IMR-90 (cell line): ENCODE measurements at regions not wholly inside any gene's neighbourhood (a gene's known extent, or its start where the extent isn't known, plus 50 kb on each side); places are given as distances from the start of the nearest gene placed in this dataset.

Source experiments
- CEBPB ChIP-seq: IDR thresholded peaks from 2 replicates; pipeline ENCODE4 v1.6.1; 2012; ENCODE audit warnings: low read depth, low read length, improper control_type of control experiment
- CHD1 ChIP-seq: IDR thresholded peaks from 2 replicates; pipeline ENCODE4 v1.6.1; 2012; ENCODE audit warnings: low read depth, low read length, improper control_type of control experiment
- CTCF ChIP-seq: conservative IDR thresholded peaks from 2 replicates; pipeline ENCODE4 v1.5.1; 2012; ENCODE audit warnings: mild to moderate bottlenecking, low read depth, low read length, improper control_type of control experiment
- ELK1 ChIP-seq: fragments of 150-350 bp; IDR thresholded peaks from 2 replicates; pipeline ENCODE4 v1.6.1; 2016; ENCODE audit warnings: low read depth, mild to moderate bottlenecking, low read length, moderate library complexity, borderline replicate concordance
- FOS ChIP-seq: fragments of 150-350 bp; IDR thresholded peaks from 2 replicates; pipeline ENCODE4 v1.6.1; 2016; ENCODE audit warnings: low read depth, low read length
- MAZ ChIP-seq: IDR thresholded peaks from 2 replicates; pipeline ENCODE4 v1.6.1; 2012; ENCODE audit warnings: low read depth, mild to moderate bottlenecking, low read length, improper control_type of control experiment, moderate library complexity, borderline replicate concordance
- MXI1 ChIP-seq: IDR thresholded peaks from 2 replicates; pipeline ENCODE4 v1.6.1; 2012; ENCODE audit warnings: low read depth, mild to moderate bottlenecking, low read length, moderate library complexity, borderline replicate concordance
- NFE2L2 ChIP-seq: fragments of 150-350 bp; IDR thresholded peaks from 2 replicates; pipeline ENCODE4 v1.6.1; 2016; ENCODE audit warnings: low read depth, mild to moderate bottlenecking, low read length
- POLR2A ChIP-seq: IDR thresholded peaks from 2 replicates; pipeline ENCODE4 v1.6.1; 2012; ENCODE audit warnings: mild to moderate bottlenecking, low read depth, low read length
- RAD21 ChIP-seq: IDR thresholded peaks from 2 replicates; pipeline ENCODE4 v1.6.1; 2012; ENCODE audit warnings: low read length, improper control_type of control experiment
- USF2 ChIP-seq: fragments of 150-350 bp; IDR thresholded peaks from 2 replicates; pipeline ENCODE4 v1.6.1; 2017; ENCODE audit warnings: mild to moderate bottlenecking, antibody characterized with exemption, low read length, low read depth

- TF ChIP-seq CHD1 (no peak), POLR2A (no peak), CTCF (no peak), RAD21 (no peak), NFE2L2 (no peak), MAZ (no peak), ELK1 (no peak), USF2 (no peak), MXI1 (no peak), FOS (no peak), CEBPB (no peak)
Observed at GRCh38 chr11:21986361-21986760, 206.5 kb upstream of the ANO5 start.
